ENCODE measurements at regions not wholly inside any gene's neighbourhood (a gene's known extent, or its start where the extent isn't known, plus 50 kb on each side); places are given as distances from the start of the nearest gene placed in this dataset.

DNA sequence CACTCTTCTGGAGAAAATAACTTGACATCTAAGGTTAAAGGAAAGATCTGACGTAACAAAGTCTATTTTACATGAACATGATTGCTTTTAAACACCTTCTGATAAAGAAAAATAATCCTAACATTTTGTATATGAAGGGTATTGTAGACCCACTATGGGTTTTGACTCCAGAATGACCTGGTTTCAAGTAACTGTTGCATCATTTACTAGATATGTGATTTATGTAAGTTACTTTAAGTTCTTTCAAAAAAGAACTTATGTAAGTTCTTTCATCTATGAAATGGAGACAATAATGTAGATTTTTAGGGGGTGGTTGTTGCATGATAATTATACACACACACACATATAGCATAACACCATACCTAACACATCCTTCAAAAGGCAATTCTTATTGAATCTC lies 147.6 kb upstream of the MIR17HG start (continued):
- TF ChIP-seq YY1 (IDR thresholded peaks at IDR 0.05; ENCODE audit: borderline replicate concordance in 1 of 3, control insufficient read depth in 1 of 3, extremely low read depth in 1 of 3, insufficient read depth in 3 of 3, insufficient read length in 1 of 3, insufficient replicate concordance in 2 of 3, low read depth in 1 of 3, low read length in 2 of 3): no peak

DNA sequence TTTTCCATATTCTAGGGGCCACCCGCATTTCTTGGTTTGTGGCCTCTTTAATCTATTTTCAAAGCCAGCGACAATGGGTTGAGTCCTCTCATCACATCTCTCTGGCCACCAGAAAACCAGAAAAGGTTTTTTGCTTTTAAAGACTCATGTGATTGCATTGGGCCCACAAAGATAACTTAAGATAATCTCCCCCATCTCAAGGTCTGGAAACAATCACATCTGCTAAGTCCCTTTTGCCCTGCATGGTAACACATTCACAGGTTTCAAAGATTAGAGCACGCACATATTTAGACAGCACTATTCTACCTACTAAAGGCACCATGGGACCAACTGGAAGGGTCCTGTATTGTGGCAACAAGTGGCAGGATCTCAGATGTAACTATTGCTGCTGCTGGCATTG lies 147.0 kb upstream of the MIR17HG start:
- Histone ChIP-seq H3K79me2 (ENCODE audit: control insufficient read depth, insufficient read depth, low read length) (no peaks in the 10 kb centered on the region), H3K27me3 (ENCODE audit: control insufficient read depth in 2 of 2, insufficient read depth in 2 of 2, low read length in 2 of 2) (no peaks in the 10 kb centered on the region), H3K9ac (ENCODE audit: insufficient read depth in 1 of 2, low read depth in 2 of 2, low read length in 2 of 2) (no peak overlapping the region), H3K4me3 (no peak overlapping the region), H3K4me1 (replicated peaks in 1 of 2; ENCODE audit: control insufficient read depth in 2 of 2, insufficient read depth in 2 of 2, low read length in 2 of 2) (no peaks in the 10 kb centered on the region), H3K4me2 (ENCODE audit: insufficient read depth, low read length) (no peak overlapping the region), H3K9me3 (replicated peaks; ENCODE audit: control insufficient read depth, insufficient read depth, low read depth, low read length) (no peaks in the 10 kb centered on the region), H4K20me1 (replicated peaks; ENCODE audit: control insufficient read depth, insufficient read depth, low read length) (no peaks in the 10 kb centered on the region), H3K27ac (ENCODE audit: extremely low read depth, low read depth, low read length) (no peak overlapping the region), H3K9me1 (ENCODE audit: control insufficient read depth, insufficient read depth, low read length) (no peaks in the 10 kb centered on the region), H2AFZ (ENCODE audit: low read depth, low read length) (no peak overlapping the region), H3K36me3 (ENCODE audit: control insufficient read depth, insufficient read depth, low read length) (no peaks in the 10 kb centered on the region)
- intact Hi-C loops (cut with micrococcal nuclease): no loop called here
- in situ Hi-C loops (cut with MboI): no loop called here
- ATAC-seq (no peak; the same call in 2 of the 3 replicates), DNase-seq (ENCODE audit: extremely low read depth in 1 of 4, low spot score in 3 of 4) (no peak), FAIRE-seq (no peak)
- BruUV-seq (replicated peaks): no TSS peak
- POLR2A ChIA-PET: no interaction called here
- TF ChIP-seq KDM4B (IDR thresholded peaks at IDR 0.05; ENCODE audit: borderline replicate concordance in 2 of 2, low read depth in 1 of 2) (no peak), KAT8 (IDR thresholded peaks at IDR 0.05; ENCODE audit: low read depth) (no peak), TCFL5 (CRISPR knock-in tag; conservative IDR thresholded peaks at IDR 0.05) (no peak), ZNF184 (CRISPR knock-in tag; IDR thresholded peaks at IDR 0.05) (no peak), HMG20B (CRISPR knock-in tag; IDR thresholded peaks at IDR 0.05) (no peak), NUFIP1 (IDR thresholded peaks at IDR 0.05; ENCODE audit: partially characterized antibody) (no peak), TGIF2 (CRISPR knock-in tag; IDR thresholded peaks at IDR 0.05) (no peak), ZNF316 (IDR thresholded peaks at IDR 0.05) (no peak)
- TF ChIP-seq, protein P1, sequence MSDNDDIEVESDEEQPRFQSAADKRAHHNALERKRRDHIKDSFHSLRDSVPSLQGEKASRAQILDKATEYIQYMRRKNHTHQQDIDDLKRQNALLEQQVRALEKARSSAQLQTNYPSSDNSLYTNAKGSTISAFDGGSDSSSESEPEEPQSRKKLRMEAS (CRISPR knock-in tag; IDR thresholded peaks at IDR 0.05): no peak
- TF ChIP-seq, protein P2, sequence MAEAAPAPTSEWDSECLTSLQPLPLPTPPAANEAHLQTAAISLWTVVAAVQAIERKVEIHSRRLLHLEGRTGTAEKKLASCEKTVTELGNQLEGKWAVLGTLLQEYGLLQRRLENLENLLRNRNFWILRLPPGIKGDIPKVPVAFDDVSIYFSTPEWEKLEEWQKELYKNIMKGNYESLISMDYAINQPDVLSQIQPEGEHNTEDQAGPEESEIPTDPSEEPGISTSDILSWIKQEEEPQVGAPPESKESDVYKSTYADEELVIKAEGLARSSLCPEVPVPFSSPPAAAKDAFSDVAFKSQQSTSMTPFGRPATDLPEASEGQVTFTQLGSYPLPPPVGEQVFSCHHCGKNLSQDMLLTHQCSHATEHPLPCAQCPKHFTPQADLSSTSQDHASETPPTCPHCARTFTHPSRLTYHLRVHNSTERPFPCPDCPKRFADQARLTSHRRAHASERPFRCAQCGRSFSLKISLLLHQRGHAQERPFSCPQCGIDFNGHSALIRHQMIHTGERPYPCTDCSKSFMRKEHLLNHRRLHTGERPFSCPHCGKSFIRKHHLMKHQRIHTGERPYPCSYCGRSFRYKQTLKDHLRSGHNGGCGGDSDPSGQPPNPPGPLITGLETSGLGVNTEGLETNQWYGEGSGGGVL (CRISPR knock-in tag; IDR thresholded peaks at IDR 0.05): no peak
- CTCF ChIA-PET (ENCODE audit: low intra/inter-chr PET ratio): no interaction called here
- 1% methylated on average over 3 of the region's 3 CpGs for WGBS (ENCODE audit: insufficient coverage, low coverage, missing lambda C conversion rate)

Measured in K562 (cell line).